ENCODE measurements at regions not wholly inside any gene's neighbourhood (a gene's known extent, or its start where the extent isn't known, plus 50 kb on each side); places are given as distances from the start of the nearest gene placed in this dataset.

GRCh38 chr6:71038711-71039344 lies 82.0 kb upstream of the B3GAT2 start:
- no peak for TF ChIP-seq CTCF (IDR thresholded peaks at IDR 0.05)
- no peak for TF ChIP-seq CHD2 (IDR thresholded peaks at IDR 0.05; ENCODE audit: low read length, partially characterized antibody)
- TF ChIP-seq SREBF2 (IDR thresholded peaks at IDR 0.05), result no peak
- TF ChIP-seq NFE2L2 (conservative IDR thresholded peaks at IDR 0.05; ENCODE audit: low read length), result no peak
- TF ChIP-seq MAX (IDR thresholded peaks at IDR 0.05), result no peak
- TF ChIP-seq NR3C1 (IDR thresholded peaks at IDR 0.05), result no peak
- TF ChIP-seq CBX8 (IDR thresholded peaks at IDR 0.05), result no peak
- no peak for TF ChIP-seq REST (IDR thresholded peaks at IDR 0.05)
- TF ChIP-seq RARB (CRISPR knock-in tag; IDR thresholded peaks at IDR 0.05), result no peak
- no peak for TF ChIP-seq POLR2A (IDR thresholded peaks at IDR 0.05; ENCODE audit: low read length)
- no peak for TF ChIP-seq RFX5 (IDR thresholded peaks at IDR 0.05)
- no peak for TF ChIP-seq ESRRA (IDR thresholded peaks at IDR 0.05; ENCODE audit: borderline replicate concordance, low read length)
